Astrocyte (in vitro differentiated cells and primary cell): ENCODE measurements at regions not wholly inside any gene's neighbourhood (a gene's known extent, or its start where the extent isn't known, plus 50 kb on each side); places are given as distances from the start of the nearest gene placed in this dataset.

ENCODE experiments used
- CTCF ChIP-seq: IDR thresholded peaks from 2 replicates; pipeline ENCODE4 v1.5.1; 2011; ENCODE audit warnings: low read depth, mild to moderate bottlenecking, inconsistent platforms, low read length, moderate library complexity; ENCODE audit not compliant: insufficient read depth
- EZH2 ChIP-seq: IDR thresholded peaks from 2 replicates; pipeline ENCODE4 v1.6.1; 2012; ENCODE audit warnings: mild to moderate bottlenecking, low read length, inconsistent platforms; ENCODE audit not compliant: insufficient read depth

- TF ChIP-seq CTCF (no peak), EZH2 (no peak)
Measured at GRCh38 chr3:132230156-132231000, 86.8 kb upstream of the ACP3 start.
